Hypothalamus (tissue), 51 donors: ENCODE measurements at regions not wholly inside any gene's neighbourhood (a gene's known extent, or its start where the extent isn't known, plus 50 kb on each side); places are given as distances from the start of the nearest gene placed in this dataset.

Experiments used
- DNase-seq, 51 donors: peaks; one replicate each; lab custom pipeline; 2025; lab: John Stamatoyannopoulos, UW

GRCh38 chr9:95735701-95736100 is 139.8 kb upstream of the ERCC6L2 start:
- DNase-seq = no peak

- no peak for DNase-seq
These were observed 141.5 kb upstream of the ERCC6L2 start for GRCh38 chr9:95733741-95734666.

GRCh38 chr9:95732802-95733688 is 142.4 kb upstream of the ERCC6L2 start:
- DNase-seq = no peak

GRCh38 chr9:95731876-95732275 is 143.6 kb upstream of the ERCC6L2 start:
- DNase-seq = no peak

- no peak for DNase-seq
These were observed 145.7 kb upstream of the ERCC6L2 start for GRCh38 chr9:95729669-95730368.

- no peak for DNase-seq
These were observed 146.4 kb upstream of the ERCC6L2 start for GRCh38 chr9:95729046-95729445.

- DNase-seq = no peak
These were observed 147.5 kb upstream of the ERCC6L2 start for GRCh38 chr9:95727947-95728520.

- DNase-seq = peak in 1 of 51 donors; percentile 27
These were observed 148.7 kb upstream of the ERCC6L2 start for GRCh38 chr9:95726756-95727155.

- no peak for DNase-seq
These were observed 150.4 kb upstream of the ERCC6L2 start for GRCh38 chr9:95725045-95725444.

- DNase-seq = no peak
These were observed 151.1 kb upstream of the ERCC6L2 start for GRCh38 chr9:95724253-95724991.

- peak in 4 of 51 donors; percentile 3 to 28 (median 4) for DNase-seq
These were observed 153.3 kb upstream of the ERCC6L2 start for GRCh38 chr9:95722141-95722540.

- DNase-seq = no peak
These were observed 154.4 kb upstream of the ERCC6L2 start for GRCh38 chr9:95721061-95721531.

- no peak for DNase-seq
These were observed 155.0 kb upstream of the ERCC6L2 start for GRCh38 chr9:95720496-95720895.

- no peak for DNase-seq
These were observed 156.1 kb upstream of the ERCC6L2 start for GRCh38 chr9:95719354-95719753.

GRCh38 chr9:95718263-95718662 is 157.2 kb upstream of the ERCC6L2 start:
- no peak for DNase-seq

GRCh38 chr9:95715868-95716435 is 159.5 kb upstream of the ERCC6L2 start:
- DNase-seq = no peak

- no peak for DNase-seq
These were observed 165.0 kb upstream of the ERCC6L2 start for GRCh38 chr9:95710446-95710845.

GRCh38 chr9:95696701-95697100 is 178.8 kb upstream of the ERCC6L2 start:
- no peak for DNase-seq

GRCh38 chr9:95691435-95691834 is 174.7 kb upstream of the PTCH1 start:
- DNase-seq = no peak
